ENCODE measurements at regions not wholly inside any gene's neighbourhood (a gene's known extent, or its start where the extent isn't known, plus 50 kb on each side); places are given as distances from the start of the nearest gene placed in this dataset.

DNA sequence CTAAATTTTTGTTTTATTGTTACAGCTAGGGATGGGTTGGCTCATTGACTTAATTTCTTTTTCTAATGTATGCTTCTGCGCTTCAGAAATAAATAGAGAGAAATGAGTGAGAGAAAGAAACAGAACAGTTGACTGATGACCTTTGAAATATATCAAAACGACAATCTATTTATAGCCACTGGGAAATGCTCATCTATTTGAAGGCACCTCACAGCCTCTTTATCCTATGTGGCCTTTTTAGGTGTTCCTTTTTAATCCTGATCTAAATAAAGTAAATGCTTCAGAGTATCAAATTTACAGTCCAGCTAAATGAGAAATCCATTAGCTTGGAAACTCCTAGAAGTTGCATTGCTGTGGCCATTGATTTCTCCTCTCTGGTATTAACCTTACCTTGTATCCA lies 943.5 kb upstream of the CITED2 start:
- TF ChIP-seq, protein P1, sequence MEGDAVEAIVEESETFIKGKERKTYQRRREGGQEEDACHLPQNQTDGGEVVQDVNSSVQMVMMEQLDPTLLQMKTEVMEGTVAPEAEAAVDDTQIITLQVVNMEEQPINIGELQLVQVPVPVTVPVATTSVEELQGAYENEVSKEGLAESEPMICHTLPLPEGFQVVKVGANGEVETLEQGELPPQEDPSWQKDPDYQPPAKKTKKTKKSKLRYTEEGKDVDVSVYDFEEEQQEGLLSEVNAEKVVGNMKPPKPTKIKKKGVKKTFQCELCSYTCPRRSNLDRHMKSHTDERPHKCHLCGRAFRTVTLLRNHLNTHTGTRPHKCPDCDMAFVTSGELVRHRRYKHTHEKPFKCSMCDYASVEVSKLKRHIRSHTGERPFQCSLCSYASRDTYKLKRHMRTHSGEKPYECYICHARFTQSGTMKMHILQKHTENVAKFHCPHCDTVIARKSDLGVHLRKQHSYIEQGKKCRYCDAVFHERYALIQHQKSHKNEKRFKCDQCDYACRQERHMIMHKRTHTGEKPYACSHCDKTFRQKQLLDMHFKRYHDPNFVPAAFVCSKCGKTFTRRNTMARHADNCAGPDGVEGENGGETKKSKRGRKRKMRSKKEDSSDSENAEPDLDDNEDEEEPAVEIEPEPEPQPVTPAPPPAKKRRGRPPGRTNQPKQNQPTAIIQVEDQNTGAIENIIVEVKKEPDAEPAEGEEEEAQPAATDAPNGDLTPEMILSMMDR (IDR thresholded peaks at IDR 0.05; ENCODE audit: insufficient read depth, low read length, poor library complexity, severe bottlenecking): no peak
- TF ChIP-seq EZH2phosphoT487 (conservative IDR thresholded peaks at IDR 0.05; ENCODE audit: low read length): no peak
